Loucy (cell line): ENCODE measurements at regions not wholly inside any gene's neighbourhood (a gene's known extent, or its start where the extent isn't known, plus 50 kb on each side); places are given as distances from the start of the nearest gene placed in this dataset.

Experiments
- H2AFZ ChIP-seq: fragments of 200-600 bp; sonication (generic); 2 replicates; pipeline ENCODE4 v1.6.0; 2016; ENCODE audit warnings: antibody characterized with exemption, mild to moderate bottlenecking, low read length, moderate library complexity
- H3F3A ChIP-seq: fragments of 200-600 bp; 2 replicates; pipeline ENCODE4 v1.6.0; 2016; ENCODE audit warnings: antibody characterized with exemption, low read depth, mild to moderate bottlenecking
- H3K27me3 ChIP-seq: fragments of 200-600 bp; sonication (generic); 2 replicates; pipeline ENCODE4 v1.6.1; 2014; ENCODE audit warnings: low read length, mild to moderate bottlenecking; ENCODE audit not compliant: insufficient read depth, poor library complexity, severe bottlenecking
- H3K36me3 ChIP-seq: fragments of 200-600 bp; sonication (generic); 2 replicates; pipeline ENCODE4 v1.6.1; 2016; ENCODE audit warnings: low read length; ENCODE audit not compliant: insufficient read depth
- H3K4me1 ChIP-seq: fragments of 200-600 bp; sonication (generic); 2 replicates; pipeline ENCODE4 v1.5.1; 2014; ENCODE audit warnings: low read length, mild to moderate bottlenecking; ENCODE audit not compliant: insufficient read depth, poor library complexity, severe bottlenecking
- H3K4me2 ChIP-seq: fragments of 200-600 bp; sonication (generic); 2 replicates; pipeline ENCODE4 v1.6.0; 2014; ENCODE audit warnings: antibody characterized with exemption, low read length, low read depth, mild to moderate bottlenecking; ENCODE audit not compliant: poor library complexity, severe bottlenecking
- H3K4me3 ChIP-seq: fragments of 200-600 bp; sonication (generic); 2 replicates; pipeline ENCODE4 v1.5.1; 2014; ENCODE audit warnings: low read length, mild to moderate bottlenecking, mixed read lengths; ENCODE audit not compliant: poor library complexity, severe bottlenecking
- H3K79me2 ChIP-seq: fragments of 200-600 bp; sonication (generic); 2 replicates; pipeline ENCODE4 v1.6.1; 2014; ENCODE audit warnings: low read length; ENCODE audit not compliant: insufficient read depth
- H3K9ac ChIP-seq: fragments of 200-600 bp; sonication (generic); 2 replicates; pipeline ENCODE4 v1.6.0; 2014; ENCODE audit warnings: mild to moderate bottlenecking, low read depth, low read length, moderate library complexity; ENCODE audit not compliant: poor library complexity, severe bottlenecking
- H3K9me2 ChIP-seq: fragments of 200-600 bp; sonication (generic); replicated peaks from 2 replicates; pipeline ENCODE4 v1.6.1; 2016; ENCODE audit warnings: low read depth, low read length, mixed read lengths
- H3K9me3 ChIP-seq: fragments of 200-600 bp; sonication (generic); 2 replicates; pipeline ENCODE4 v1.6.1; 2014; ENCODE audit warnings: mild to moderate bottlenecking, antibody characterized with exemption, low read length, low read depth; ENCODE audit not compliant: insufficient read depth
- H4K20me1 ChIP-seq: fragments of 200-600 bp; sonication (generic); 2 replicates; pipeline ENCODE4 v1.6.0; 2014; ENCODE audit warnings: antibody characterized with exemption, low read length, mild to moderate bottlenecking; ENCODE audit not compliant: insufficient read depth, poor library complexity, severe bottlenecking
- CTCF ChIP-seq: fragments of 200-600 bp; sonication (generic); conservative IDR thresholded peaks from 2 replicates; pipeline ENCODE4 v1.5.1; 2014; ENCODE audit warnings: mild to moderate bottlenecking, antibody characterized with exemption, low read length
- EZH2phosphoT487 ChIP-seq: fragments of 200-600 bp; IDR thresholded peaks from 2 replicates; pipeline ENCODE4 v1.6.1; 2018; ENCODE audit warnings: antibody characterized with exemption, mild to moderate bottlenecking, moderate library complexity, borderline replicate concordance

- Histone ChIP-seq H3K4me1 (no peaks in the 10 kb centered on the region), H3F3A (no peaks in the 10 kb centered on the region), H3K9me3 (no peaks in the 10 kb centered on the region), H3K27me3 (no peaks in the 10 kb centered on the region), H4K20me1 (no peaks in the 10 kb centered on the region), H3K9ac (no peak overlapping the region), H3K4me2 (no peak overlapping the region), H3K36me3 (no peaks in the 10 kb centered on the region), H2AFZ (no peak overlapping the region), H3K4me3 (no peak overlapping the region), H3K9me2 (no peaks in the 10 kb centered on the region), H3K79me2 (no peaks in the 10 kb centered on the region)
- TF ChIP-seq EZH2phosphoT487 (no peak), CTCF (no peak)
Observed at GRCh38 chr18:26646901-26647300, 98.5 kb upstream of the KCTD1 start.

GRCh38 chr18:26642440-26643348, 94.3 kb upstream of the KCTD1 start:
- H3K4me1 ChIP-seq = no peaks in the 10 kb centered on the region
- H3K9me3 ChIP-seq = no peaks in the 10 kb centered on the region
- no peak overlapping the region for H3K4me3 ChIP-seq
- H3K9ac ChIP-seq = no peak overlapping the region
- TF ChIP-seq EZH2phosphoT487 (no peak), CTCF (no peak)
- H3K27me3 ChIP-seq = no peaks in the 10 kb centered on the region
- no peak overlapping the region for H2AFZ ChIP-seq
- H4K20me1 ChIP-seq = no peaks in the 10 kb centered on the region
- no peaks in the 10 kb centered on the region for H3K9me2 ChIP-seq
- H3K36me3 ChIP-seq = no peaks in the 10 kb centered on the region
- H3K79me2 ChIP-seq = no peaks in the 10 kb centered on the region
- no peaks in the 10 kb centered on the region for H3F3A ChIP-seq
- H3K4me2 ChIP-seq = no peak overlapping the region

- H3F3A ChIP-seq = no peaks in the 10 kb centered on the region
- no peaks in the 10 kb centered on the region for H4K20me1 ChIP-seq
- no peaks in the 10 kb centered on the region for H3K9me3 ChIP-seq
- TF ChIP-seq CTCF (no peak), EZH2phosphoT487 (no peak)
- H3K36me3 ChIP-seq = no peaks in the 10 kb centered on the region
- H3K4me1 ChIP-seq = peaks cover 9% of the 10 kb centered on the region
- no peaks in the 10 kb centered on the region for H3K27me3 ChIP-seq
- H2AFZ ChIP-seq = no peak overlapping the region
- no peak overlapping the region for H3K4me3 ChIP-seq
- no peak overlapping the region for H3K9ac ChIP-seq
- H3K9me2 ChIP-seq = no peaks in the 10 kb centered on the region
- H3K4me2 ChIP-seq = no peak overlapping the region
- H3K79me2 ChIP-seq = no peaks in the 10 kb centered on the region
Observed at GRCh38 chr18:26640541-26640940, 92.2 kb upstream of the KCTD1 start.
